SK-N-SH (cell line): ENCODE measurements at regions not wholly inside any gene's neighbourhood (a gene's known extent, or its start where the extent isn't known, plus 50 kb on each side); places are given as distances from the start of the nearest gene placed in this dataset.

ENCODE experiments used
- CTCF ChIA-PET: fragments of 300-600, 350-600 bp; formaldehyde crosslinking; extraction: SDS; loops from one replicate; lab custom pipeline; 2021; lab: Yijun Ruan, JAX
- POLR2A ChIA-PET: fragments of 350-600 bp; sonication (Branson Sonifier 250); formaldehyde crosslinking; extraction: SDS; loops from one replicate; lab custom pipeline; 2020; ENCODE audit warnings: antibody characterized with exemption, inconsistent platforms; lab: Yijun Ruan, JAX
- DNase-seq: peaks from one replicate; pipeline ENCODE4 v3.0.0; 2012
- H2AFZ ChIP-seq: fragments of 200-600 bp; sonication (generic); 2 replicates; pipeline ENCODE4 v1.8.1; 2016; ENCODE audit warnings: antibody characterized with exemption, mild to moderate bottlenecking, low read depth
- H3F3A ChIP-seq: fragments of 200-600 bp; sonication (generic); replicated peaks from 2 replicates; pipeline ENCODE3; 2016; ENCODE audit warnings: antibody characterized with exemption, mild to moderate bottlenecking; ENCODE audit not compliant: insufficient read depth
- H3K27ac ChIP-seq, 2 experiments: fragments of 200-500 bp in 1 of 2; fragments of 200-600 bp in 1 of 2; sonication (Bioruptor generic) in 1 of 2; sonication (generic), shearing (Covaris generic) in 1 of 2; 2 replicates each; pipeline versions ENCODE4 v1.5.1 to v1.6.1; 2014 to 2016; ENCODE audit warnings: low read depth in 2 of 2, inconsistent platforms in 1 of 2, low read length in 1 of 2, mild to moderate bottlenecking in 1 of 2, mixed read lengths in 1 of 2
- H3K27me3 ChIP-seq: fragments of 200-600 bp; sonication (generic), shearing (Covaris generic); 2 replicates; pipeline ENCODE4 v1.6.1; 2016; ENCODE audit warnings: mixed run types; ENCODE audit not compliant: insufficient read depth
- H3K36me3 ChIP-seq, 2 experiments: fragments of 200-500 bp in 1 of 2; fragments of 200-600 bp in 1 of 2; sonication (Bioruptor generic) in 1 of 2; sonication (generic) in 1 of 2; replicated peaks in 1 of 2; 2 replicates each; pipeline versions ENCODE3 to v1.5.1; 2014 to 2016; ENCODE audit warnings: low read length in 1 of 2, mild to moderate bottlenecking in 1 of 2; ENCODE audit not compliant: insufficient read depth in 2 of 2, control insufficient read depth in 1 of 2
- H3K4me1 ChIP-seq, 2 experiments: fragments of 200-500 bp in 1 of 2; fragments of 200-600 bp in 1 of 2; sonication (Bioruptor generic) in 1 of 2; sonication (generic), shearing (Covaris generic) in 1 of 2; 2 replicates each; pipeline versions ENCODE4 v1.5.1 to v1.6.1; 2014 to 2016; ENCODE audit warnings: low read depth in 1 of 2, low read length in 1 of 2, mixed run types in 1 of 2; ENCODE audit not compliant: insufficient read depth in 2 of 2, control insufficient read depth in 1 of 2
- H3K4me2 ChIP-seq: fragments of 200-600 bp; sonication (generic), shearing (Covaris generic); 2 replicates; pipeline ENCODE4 v1.6.1; 2017; ENCODE audit warnings: mixed run types
- H3K4me3 ChIP-seq, 2 experiments: fragments of 200-500 bp in 1 of 2; fragments of 200-600 bp in 1 of 2; sonication (Bioruptor generic) in 1 of 2; sonication (generic), shearing (Covaris generic) in 1 of 2; 2 replicates each; pipeline versions ENCODE4 v1.5.1 to v1.8.1; 2014 to 2016; ENCODE audit warnings: low read depth in 2 of 2, inconsistent platforms in 1 of 2, low read length in 1 of 2, mild to moderate bottlenecking in 1 of 2, mixed read lengths in 1 of 2, moderate library complexity in 1 of 2
- H3K79me2 ChIP-seq: fragments of 200-600 bp; sonication (generic); 2 replicates; pipeline ENCODE4 v1.8.1; 2017; ENCODE audit warnings: mild to moderate bottlenecking; ENCODE audit not compliant: insufficient read depth
- H3K9ac ChIP-seq: fragments of 200-600 bp; sonication (generic); 2 replicates; pipeline ENCODE4 v1.6.1; 2017; ENCODE audit warnings: mixed run types
- H3K9me2 ChIP-seq: fragments of 200-600 bp; sonication (generic); 2 replicates; pipeline ENCODE4 v1.6.1; 2017; ENCODE audit warnings: mixed run types
- H3K9me3 ChIP-seq: fragments of 200-600 bp; sonication (generic); 2 replicates; pipeline ENCODE4 v1.6.1; 2017; ENCODE audit warnings: mixed run types, mild to moderate bottlenecking, moderate library complexity
- H4K20me1 ChIP-seq: fragments of 200-600 bp; sonication (generic); 2 replicates; pipeline ENCODE4 v1.6.1; 2017; ENCODE audit warnings: mild to moderate bottlenecking, mixed run types; ENCODE audit not compliant: insufficient read depth
- ELF1 ChIP-seq: IDR thresholded peaks from 2 replicates; pipeline ENCODE4 v1.4.0; 2012
- EP300 ChIP-seq, 2 experiments: IDR thresholded peaks; 2 replicates each; pipeline versions ENCODE4 v1.4.0 to v1.6.1; 2012; ENCODE audit warnings: borderline replicate concordance in 1 of 2, low read depth in 1 of 2, low read length in 1 of 2
- EZH2phosphoT487 ChIP-seq: fragments of 200-600 bp; sonication (generic); IDR thresholded peaks from 2 replicates; pipeline ENCODE4 v1.6.1; 2017; ENCODE audit warnings: low read depth, mixed run types, mild to moderate bottlenecking, antibody characterized with exemption, moderate library complexity, borderline replicate concordance
- FOXM1 ChIP-seq: IDR thresholded peaks from 2 replicates; pipeline ENCODE4 v1.4.0; 2012; ENCODE audit warnings: low read depth, mild to moderate bottlenecking
- GATA2 ChIP-seq: sonication (generic); formaldehyde crosslinking; IDR thresholded peaks from 2 replicates; pipeline ENCODE4 v1.5.0; 2020; ENCODE audit warnings: mild to moderate bottlenecking, missing genetic modification reagents
- MXI1 ChIP-seq: IDR thresholded peaks from 2 replicates; pipeline ENCODE4 v1.6.1; 2012; ENCODE audit warnings: mild to moderate bottlenecking, low read depth, low read length, improper control_type of control experiment
- NRF1 ChIP-seq: IDR thresholded peaks from 2 replicates; pipeline ENCODE4 v1.6.1; 2012; ENCODE audit warnings: low read depth, mild to moderate bottlenecking, low read length
- RXRA ChIP-seq: IDR thresholded peaks from 2 replicates; pipeline ENCODE4 v1.4.0; 2012; ENCODE audit warnings: low read depth, mild to moderate bottlenecking, borderline replicate concordance
- TAF1 ChIP-seq: IDR thresholded peaks from 2 replicates; pipeline ENCODE4 v1.6.1; 2012; ENCODE audit warnings: low read depth, mild to moderate bottlenecking, low read length, moderate library complexity, borderline replicate concordance
- TCF12 ChIP-seq: IDR thresholded peaks from 2 replicates; pipeline ENCODE4 v1.4.0; 2012
- WGBS: methylation state at CpG from one replicate; pipeline ENCODE4 v1.1.6; 2017; ENCODE audit warnings: low lambda C conversion rate; 5-methylcytosine and 5-hydroxymethylcytosine counted together
- TF ChIP-seq, protein P1 (sequence below): fragments of 150-350 bp; IDR thresholded peaks from 2 replicates; pipeline ENCODE4 v1.6.1; 2016; ENCODE audit warnings: mild to moderate bottlenecking, low read depth, low read length
- TF ChIP-seq, protein P2 (sequence below): fragments of 150-350 bp; IDR thresholded peaks from 2 replicates; pipeline ENCODE4 v1.6.1; 2017; ENCODE audit warnings: antibody characterized with exemption, low read length, low read depth, borderline replicate concordance
- TF ChIP-seq, protein P3 (sequence below): fragments of 200-600 bp; sonication (generic); IDR thresholded peaks from 2 replicates; pipeline ENCODE4 v1.6.1; 2017; ENCODE audit warnings: antibody characterized with exemption, mild to moderate bottlenecking, moderate library complexity
- TF ChIP-seq, protein P4 (sequence below): IDR thresholded peaks from 2 replicates; pipeline ENCODE4 v1.6.1; 2012; ENCODE audit warnings: mild to moderate bottlenecking, low read depth, low read length, moderate library complexity
- TF ChIP-seq, protein P5 (sequence below): IDR thresholded peaks from 2 replicates; pipeline ENCODE4 v1.4.0; 2012; ENCODE audit warnings: low read depth, borderline replicate concordance
- TF ChIP-seq, protein P6 (sequence below): IDR thresholded peaks from 2 replicates; pipeline ENCODE4; 2012

DNA sequence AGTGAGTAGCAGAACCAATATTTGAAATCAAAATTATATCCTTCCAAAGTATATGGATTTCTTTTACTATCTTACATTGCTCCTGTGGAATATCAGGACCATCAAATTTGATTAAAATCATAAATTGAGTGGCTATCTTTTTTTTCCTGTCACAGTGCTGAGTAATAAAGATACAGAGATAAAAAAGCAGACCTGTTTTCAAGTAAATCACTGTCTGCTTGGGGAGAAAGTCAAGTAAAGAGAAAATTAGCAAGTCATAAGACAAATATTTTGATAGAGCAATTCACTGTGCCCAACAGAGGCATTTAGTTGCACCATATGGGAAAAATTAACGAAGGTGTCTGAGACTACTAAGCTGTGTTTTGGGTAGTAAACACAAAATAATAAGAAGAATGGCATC, 933.7 kb downstream of the NTRK3 start:
- POLR2A ChIA-PET, result no interaction called here
- Histone ChIP-seq H2AFZ (no peak overlapping the region), H3K9me3 (no peaks in the 10 kb centered on the region), H3K9me2 (no peaks in the 10 kb centered on the region), H3K79me2 (no peaks in the 10 kb centered on the region), H3K27ac (no peak overlapping the region), H3K36me3 (no peaks in the 10 kb centered on the region), H3K4me2 (no peak overlapping the region), H3K9ac (no peak overlapping the region), H3K4me1 (peaks cover 3 to 13% of the 10 kb centered on the region in 2 experiments; a peak in 3 of 4 replicates), H3F3A (peaks cover 23% of the 10 kb centered on the region), H3K4me3 (no peak overlapping the region), H4K20me1 (no peaks in the 10 kb centered on the region), H3K27me3 (no peaks in the 10 kb centered on the region)
- no peak for DNase-seq
- WGBS, result 27% methylated on average over 1 of the region's 1 CpG
- CTCF ChIA-PET, result interaction anchor here (0.6 to 1.9 kb wide), 2 partner anchors 11 to 274 kb away, joined by 3 to 5 read pairs; no protein-coding TSS in a partner anchor
- TF ChIP-seq EZH2phosphoT487 (no peak), RXRA (no peak), TAF1 (no peak), FOXM1 (no peak), NRF1 (no peak), GATA2 (peak; percentile 63; the same call in 1 of the 2 replicates), EP300 (IDR thresholded peaks at IDR 0.05; ENCODE audit: borderline replicate concordance in 1 of 2, low read depth in 1 of 2, low read length in 1 of 2) (peak; percentile 24 to 45; a peak in 1 of 4 replicates), TCF12 (peak; percentile 60), ELF1 (no peak), MXI1 (no peak)
- TF ChIP-seq, protein P1, sequence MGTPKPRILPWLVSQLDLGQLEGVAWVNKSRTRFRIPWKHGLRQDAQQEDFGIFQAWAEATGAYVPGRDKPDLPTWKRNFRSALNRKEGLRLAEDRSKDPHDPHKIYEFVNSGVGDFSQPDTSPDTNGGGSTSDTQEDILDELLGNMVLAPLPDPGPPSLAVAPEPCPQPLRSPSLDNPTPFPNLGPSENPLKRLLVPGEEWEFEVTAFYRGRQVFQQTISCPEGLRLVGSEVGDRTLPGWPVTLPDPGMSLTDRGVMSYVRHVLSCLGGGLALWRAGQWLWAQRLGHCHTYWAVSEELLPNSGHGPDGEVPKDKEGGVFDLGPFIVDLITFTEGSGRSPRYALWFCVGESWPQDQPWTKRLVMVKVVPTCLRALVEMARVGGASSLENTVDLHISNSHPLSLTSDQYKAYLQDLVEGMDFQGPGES, result no peak
- TF ChIP-seq, protein P2, sequence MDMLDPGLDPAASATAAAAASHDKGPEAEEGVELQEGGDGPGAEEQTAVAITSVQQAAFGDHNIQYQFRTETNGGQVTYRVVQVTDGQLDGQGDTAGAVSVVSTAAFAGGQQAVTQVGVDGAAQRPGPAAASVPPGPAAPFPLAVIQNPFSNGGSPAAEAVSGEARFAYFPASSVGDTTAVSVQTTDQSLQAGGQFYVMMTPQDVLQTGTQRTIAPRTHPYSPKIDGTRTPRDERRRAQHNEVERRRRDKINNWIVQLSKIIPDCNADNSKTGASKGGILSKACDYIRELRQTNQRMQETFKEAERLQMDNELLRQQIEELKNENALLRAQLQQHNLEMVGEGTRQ, result no peak
- TF ChIP-seq, protein P3, sequence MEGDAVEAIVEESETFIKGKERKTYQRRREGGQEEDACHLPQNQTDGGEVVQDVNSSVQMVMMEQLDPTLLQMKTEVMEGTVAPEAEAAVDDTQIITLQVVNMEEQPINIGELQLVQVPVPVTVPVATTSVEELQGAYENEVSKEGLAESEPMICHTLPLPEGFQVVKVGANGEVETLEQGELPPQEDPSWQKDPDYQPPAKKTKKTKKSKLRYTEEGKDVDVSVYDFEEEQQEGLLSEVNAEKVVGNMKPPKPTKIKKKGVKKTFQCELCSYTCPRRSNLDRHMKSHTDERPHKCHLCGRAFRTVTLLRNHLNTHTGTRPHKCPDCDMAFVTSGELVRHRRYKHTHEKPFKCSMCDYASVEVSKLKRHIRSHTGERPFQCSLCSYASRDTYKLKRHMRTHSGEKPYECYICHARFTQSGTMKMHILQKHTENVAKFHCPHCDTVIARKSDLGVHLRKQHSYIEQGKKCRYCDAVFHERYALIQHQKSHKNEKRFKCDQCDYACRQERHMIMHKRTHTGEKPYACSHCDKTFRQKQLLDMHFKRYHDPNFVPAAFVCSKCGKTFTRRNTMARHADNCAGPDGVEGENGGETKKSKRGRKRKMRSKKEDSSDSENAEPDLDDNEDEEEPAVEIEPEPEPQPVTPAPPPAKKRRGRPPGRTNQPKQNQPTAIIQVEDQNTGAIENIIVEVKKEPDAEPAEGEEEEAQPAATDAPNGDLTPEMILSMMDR, result no peak
- TF ChIP-seq, protein P4, sequence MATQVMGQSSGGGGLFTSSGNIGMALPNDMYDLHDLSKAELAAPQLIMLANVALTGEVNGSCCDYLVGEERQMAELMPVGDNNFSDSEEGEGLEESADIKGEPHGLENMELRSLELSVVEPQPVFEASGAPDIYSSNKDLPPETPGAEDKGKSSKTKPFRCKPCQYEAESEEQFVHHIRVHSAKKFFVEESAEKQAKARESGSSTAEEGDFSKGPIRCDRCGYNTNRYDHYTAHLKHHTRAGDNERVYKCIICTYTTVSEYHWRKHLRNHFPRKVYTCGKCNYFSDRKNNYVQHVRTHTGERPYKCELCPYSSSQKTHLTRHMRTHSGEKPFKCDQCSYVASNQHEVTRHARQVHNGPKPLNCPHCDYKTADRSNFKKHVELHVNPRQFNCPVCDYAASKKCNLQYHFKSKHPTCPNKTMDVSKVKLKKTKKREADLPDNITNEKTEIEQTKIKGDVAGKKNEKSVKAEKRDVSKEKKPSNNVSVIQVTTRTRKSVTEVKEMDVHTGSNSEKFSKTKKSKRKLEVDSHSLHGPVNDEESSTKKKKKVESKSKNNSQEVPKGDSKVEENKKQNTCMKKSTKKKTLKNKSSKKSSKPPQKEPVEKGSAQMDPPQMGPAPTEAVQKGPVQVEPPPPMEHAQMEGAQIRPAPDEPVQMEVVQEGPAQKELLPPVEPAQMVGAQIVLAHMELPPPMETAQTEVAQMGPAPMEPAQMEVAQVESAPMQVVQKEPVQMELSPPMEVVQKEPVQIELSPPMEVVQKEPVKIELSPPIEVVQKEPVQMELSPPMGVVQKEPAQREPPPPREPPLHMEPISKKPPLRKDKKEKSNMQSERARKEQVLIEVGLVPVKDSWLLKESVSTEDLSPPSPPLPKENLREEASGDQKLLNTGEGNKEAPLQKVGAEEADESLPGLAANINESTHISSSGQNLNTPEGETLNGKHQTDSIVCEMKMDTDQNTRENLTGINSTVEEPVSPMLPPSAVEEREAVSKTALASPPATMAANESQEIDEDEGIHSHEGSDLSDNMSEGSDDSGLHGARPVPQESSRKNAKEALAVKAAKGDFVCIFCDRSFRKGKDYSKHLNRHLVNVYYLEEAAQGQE, result no peak
- TF ChIP-seq, protein P5, sequence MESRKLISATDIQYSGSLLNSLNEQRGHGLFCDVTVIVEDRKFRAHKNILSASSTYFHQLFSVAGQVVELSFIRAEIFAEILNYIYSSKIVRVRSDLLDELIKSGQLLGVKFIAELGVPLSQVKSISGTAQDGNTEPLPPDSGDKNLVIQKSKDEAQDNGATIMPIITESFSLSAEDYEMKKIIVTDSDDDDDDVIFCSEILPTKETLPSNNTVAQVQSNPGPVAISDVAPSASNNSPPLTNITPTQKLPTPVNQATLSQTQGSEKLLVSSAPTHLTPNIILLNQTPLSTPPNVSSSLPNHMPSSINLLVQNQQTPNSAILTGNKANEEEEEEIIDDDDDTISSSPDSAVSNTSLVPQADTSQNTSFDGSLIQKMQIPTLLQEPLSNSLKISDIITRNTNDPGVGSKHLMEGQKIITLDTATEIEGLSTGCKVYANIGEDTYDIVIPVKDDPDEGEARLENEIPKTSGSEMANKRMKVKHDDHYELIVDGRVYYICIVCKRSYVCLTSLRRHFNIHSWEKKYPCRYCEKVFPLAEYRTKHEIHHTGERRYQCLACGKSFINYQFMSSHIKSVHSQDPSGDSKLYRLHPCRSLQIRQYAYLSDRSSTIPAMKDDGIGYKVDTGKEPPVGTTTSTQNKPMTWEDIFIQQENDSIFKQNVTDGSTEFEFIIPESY, result no peak
- TF ChIP-seq, protein P6, sequence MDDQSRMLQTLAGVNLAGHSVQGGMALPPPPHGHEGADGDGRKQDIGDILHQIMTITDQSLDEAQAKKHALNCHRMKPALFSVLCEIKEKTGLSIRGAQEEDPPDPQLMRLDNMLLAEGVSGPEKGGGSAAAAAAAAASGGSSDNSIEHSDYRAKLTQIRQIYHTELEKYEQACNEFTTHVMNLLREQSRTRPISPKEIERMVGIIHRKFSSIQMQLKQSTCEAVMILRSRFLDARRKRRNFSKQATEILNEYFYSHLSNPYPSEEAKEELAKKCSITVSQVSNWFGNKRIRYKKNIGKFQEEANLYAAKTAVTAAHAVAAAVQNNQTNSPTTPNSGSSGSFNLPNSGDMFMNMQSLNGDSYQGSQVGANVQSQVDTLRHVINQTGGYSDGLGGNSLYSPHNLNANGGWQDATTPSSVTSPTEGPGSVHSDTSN, result peak; percentile 47
- TF ChIP-seq, all 33 proteins: peak for 4
